Panc1 (cell line): ENCODE measurements at regions not wholly inside any gene's neighbourhood (a gene's known extent, or its start where the extent isn't known, plus 50 kb on each side); places are given as distances from the start of the nearest gene placed in this dataset.

Source experiments
- POLR2AphosphoS5 ChIP-seq: IDR thresholded peaks from 2 replicates; pipeline ENCODE4 v1.6.1; 2012; ENCODE audit warnings: mild to moderate bottlenecking, low read depth, low read length, moderate library complexity
- TCF7L2 ChIP-seq: IDR thresholded peaks from 2 replicates; pipeline ENCODE4 v1.6.1; 2011; ENCODE audit warnings: mild to moderate bottlenecking, low read depth, low read length, inconsistent platforms
- TF ChIP-seq, protein P1 (sequence below): fragments of 450-650 bp; IDR thresholded peaks from 2 replicates; pipeline ENCODE4 v1.5.1; 2017; ENCODE audit warnings: mild to moderate bottlenecking
- TF ChIP-seq, protein P2 (sequence below), 2 experiments: IDR thresholded peaks; 2 replicates each; pipeline ENCODE4 v1.6.1; 2011 to 2012; ENCODE audit warnings: low read depth in 2 of 2, control low read depth in 1 of 2, low read length in 1 of 2, mild to moderate bottlenecking in 1 of 2, moderate library complexity in 1 of 2; ENCODE audit not compliant: insufficient read depth in 1 of 2

DNA sequence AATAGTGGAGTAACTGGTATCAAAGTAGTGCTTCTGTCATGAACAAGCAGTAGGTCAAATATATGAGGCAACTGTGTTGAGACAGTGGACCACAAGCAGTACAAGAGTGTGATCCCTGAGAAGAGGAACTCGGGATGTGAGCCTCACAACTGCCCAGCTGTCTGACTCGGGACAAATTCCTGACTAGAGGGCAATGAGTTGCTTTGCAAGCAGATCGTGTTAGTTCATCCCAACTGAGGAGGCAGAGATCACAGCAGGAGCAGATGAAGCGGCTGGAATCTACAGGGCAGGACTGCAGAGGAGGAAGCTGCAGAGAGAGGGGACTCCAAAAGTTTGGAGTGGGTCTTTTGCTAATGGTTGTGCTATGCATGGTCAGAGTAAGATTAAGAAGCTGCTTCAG is 741.1 kb downstream of the DIAPH3 start:
- TF ChIP-seq, protein P1, sequence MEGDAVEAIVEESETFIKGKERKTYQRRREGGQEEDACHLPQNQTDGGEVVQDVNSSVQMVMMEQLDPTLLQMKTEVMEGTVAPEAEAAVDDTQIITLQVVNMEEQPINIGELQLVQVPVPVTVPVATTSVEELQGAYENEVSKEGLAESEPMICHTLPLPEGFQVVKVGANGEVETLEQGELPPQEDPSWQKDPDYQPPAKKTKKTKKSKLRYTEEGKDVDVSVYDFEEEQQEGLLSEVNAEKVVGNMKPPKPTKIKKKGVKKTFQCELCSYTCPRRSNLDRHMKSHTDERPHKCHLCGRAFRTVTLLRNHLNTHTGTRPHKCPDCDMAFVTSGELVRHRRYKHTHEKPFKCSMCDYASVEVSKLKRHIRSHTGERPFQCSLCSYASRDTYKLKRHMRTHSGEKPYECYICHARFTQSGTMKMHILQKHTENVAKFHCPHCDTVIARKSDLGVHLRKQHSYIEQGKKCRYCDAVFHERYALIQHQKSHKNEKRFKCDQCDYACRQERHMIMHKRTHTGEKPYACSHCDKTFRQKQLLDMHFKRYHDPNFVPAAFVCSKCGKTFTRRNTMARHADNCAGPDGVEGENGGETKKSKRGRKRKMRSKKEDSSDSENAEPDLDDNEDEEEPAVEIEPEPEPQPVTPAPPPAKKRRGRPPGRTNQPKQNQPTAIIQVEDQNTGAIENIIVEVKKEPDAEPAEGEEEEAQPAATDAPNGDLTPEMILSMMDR = no peak
- TF ChIP-seq, protein P2, sequence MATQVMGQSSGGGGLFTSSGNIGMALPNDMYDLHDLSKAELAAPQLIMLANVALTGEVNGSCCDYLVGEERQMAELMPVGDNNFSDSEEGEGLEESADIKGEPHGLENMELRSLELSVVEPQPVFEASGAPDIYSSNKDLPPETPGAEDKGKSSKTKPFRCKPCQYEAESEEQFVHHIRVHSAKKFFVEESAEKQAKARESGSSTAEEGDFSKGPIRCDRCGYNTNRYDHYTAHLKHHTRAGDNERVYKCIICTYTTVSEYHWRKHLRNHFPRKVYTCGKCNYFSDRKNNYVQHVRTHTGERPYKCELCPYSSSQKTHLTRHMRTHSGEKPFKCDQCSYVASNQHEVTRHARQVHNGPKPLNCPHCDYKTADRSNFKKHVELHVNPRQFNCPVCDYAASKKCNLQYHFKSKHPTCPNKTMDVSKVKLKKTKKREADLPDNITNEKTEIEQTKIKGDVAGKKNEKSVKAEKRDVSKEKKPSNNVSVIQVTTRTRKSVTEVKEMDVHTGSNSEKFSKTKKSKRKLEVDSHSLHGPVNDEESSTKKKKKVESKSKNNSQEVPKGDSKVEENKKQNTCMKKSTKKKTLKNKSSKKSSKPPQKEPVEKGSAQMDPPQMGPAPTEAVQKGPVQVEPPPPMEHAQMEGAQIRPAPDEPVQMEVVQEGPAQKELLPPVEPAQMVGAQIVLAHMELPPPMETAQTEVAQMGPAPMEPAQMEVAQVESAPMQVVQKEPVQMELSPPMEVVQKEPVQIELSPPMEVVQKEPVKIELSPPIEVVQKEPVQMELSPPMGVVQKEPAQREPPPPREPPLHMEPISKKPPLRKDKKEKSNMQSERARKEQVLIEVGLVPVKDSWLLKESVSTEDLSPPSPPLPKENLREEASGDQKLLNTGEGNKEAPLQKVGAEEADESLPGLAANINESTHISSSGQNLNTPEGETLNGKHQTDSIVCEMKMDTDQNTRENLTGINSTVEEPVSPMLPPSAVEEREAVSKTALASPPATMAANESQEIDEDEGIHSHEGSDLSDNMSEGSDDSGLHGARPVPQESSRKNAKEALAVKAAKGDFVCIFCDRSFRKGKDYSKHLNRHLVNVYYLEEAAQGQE (IDR thresholded peaks at IDR 0.05; ENCODE audit: insufficient read depth in 1 of 2, low read depth in 2 of 2, low read length in 1 of 2) = no peak
- no peak for TF ChIP-seq TCF7L2
- TF ChIP-seq POLR2AphosphoS5 = no peak
